GM21390 (cell line): ENCODE measurements at regions not wholly inside any gene's neighbourhood (a gene's known extent, or its start where the extent isn't known, plus 50 kb on each side); places are given as distances from the start of the nearest gene placed in this dataset.

Experiments
- ATAC-seq: cut with Tn5 transposase; IDR thresholded peaks from one replicate; pipeline ENCODE4 v1.9.1; 2021; ENCODE audit not compliant: unreplicated experiment

- ATAC-seq, result no peak
These were observed 898.5 kb upstream of the KCND2 start for GRCh38 chr7:119374436-119374835.

DNA sequence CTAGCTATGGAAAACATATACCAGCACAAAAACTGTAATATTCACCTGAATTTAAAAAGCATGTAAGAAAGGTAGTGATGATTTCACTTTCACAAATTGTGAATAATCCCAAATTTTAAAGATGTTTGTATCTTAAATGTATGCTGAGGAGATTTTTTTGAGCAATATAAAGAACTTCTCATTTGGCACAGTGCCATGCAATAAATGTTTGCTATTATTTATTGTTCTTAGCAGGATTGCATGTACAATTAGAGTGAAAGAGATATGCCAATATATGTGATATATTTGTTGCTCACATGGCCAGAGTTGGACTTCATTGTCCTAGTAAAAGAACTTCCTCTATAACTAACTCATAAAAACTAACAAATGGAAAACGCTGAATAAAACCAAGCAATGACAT is 895.1 kb upstream of the KCND2 start:
- ATAC-seq, result no peak

- ATAC-seq, result no peak
These were observed 890.2 kb upstream of the KCND2 start for GRCh38 chr7:119382726-119383125.

DNA sequence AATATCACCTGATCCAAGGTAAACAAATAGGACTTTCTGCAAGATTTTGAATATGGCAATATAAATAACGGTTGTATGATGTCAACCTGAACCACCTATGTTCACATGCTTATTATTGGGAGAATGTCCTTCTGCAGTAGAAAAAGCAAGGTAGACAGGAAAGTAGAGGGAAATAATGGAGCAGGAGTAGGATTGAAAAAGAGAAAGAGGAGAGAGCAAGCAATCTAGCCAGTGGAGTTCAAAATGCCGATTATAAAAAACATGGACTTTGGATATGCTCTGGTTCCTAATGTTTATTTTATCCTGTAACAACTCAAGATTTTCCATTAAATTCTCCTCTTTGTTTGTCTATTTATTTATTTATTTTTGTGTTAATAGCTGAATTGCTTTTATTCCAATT is 878.0 kb upstream of the KCND2 start:
- no peak for ATAC-seq

DNA sequence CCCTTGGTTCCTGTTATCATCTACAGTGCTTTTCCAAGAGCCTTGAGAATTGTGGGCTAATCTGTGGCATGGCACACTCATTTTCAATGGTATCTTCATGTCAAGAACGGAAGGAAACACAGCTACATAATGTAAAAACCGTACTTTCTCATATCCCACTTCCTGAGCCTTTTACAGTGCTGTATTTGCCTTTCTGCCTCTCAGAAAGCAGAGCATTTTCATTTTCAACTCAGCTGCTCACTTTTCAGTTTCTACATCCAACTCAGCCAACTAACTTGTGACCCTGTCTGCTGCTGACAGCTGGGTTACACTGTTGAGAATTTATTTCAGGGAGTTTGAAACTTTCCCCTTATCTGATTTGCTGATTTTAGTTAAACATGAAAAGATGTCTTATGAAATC is 875.8 kb upstream of the KCND2 start:
- peak; percentile 95 for ATAC-seq

DNA sequence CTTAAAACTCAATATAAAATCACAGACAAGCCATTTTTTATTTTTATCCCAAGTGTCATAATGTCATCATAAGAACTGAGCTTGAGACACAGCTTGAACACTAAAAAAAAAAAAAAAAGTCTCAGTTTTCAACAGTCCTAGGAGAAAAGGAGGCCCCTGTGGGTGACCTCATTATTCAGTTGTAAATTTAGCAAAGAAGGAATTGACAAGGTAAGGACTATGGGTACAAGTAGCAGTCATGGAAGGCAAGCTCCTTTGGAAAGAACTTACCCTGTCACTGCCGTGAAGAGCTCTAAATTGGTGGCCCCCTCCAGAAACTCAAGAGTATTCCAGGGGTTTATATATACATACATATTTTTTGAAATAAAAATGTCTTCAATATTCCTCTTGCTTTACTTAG is 864.4 kb upstream of the KCND2 start:
- ATAC-seq, result no peak

- no peak for ATAC-seq
These were observed 859.6 kb upstream of the KCND2 start for GRCh38 chr7:119413314-119413805.

DNA sequence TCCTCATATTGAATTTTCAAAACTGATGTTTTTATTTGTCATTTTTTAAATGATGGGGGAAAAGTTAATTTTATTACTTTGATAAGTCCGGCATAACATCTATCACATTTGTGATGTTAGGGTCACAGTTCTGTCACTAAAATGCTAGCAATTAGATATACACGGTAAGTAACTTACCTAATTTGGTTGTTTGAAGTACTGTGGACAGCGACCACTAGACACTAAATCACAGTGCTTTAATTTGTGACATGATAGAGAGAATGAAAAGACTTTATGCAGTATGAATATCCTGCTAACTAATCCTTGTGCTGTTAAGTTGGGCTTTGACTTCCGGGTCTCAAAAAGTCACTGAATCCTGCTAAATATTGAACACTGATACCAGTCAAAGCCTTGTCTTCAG is 857.3 kb upstream of the KCND2 start:
- no peak for ATAC-seq

DNA sequence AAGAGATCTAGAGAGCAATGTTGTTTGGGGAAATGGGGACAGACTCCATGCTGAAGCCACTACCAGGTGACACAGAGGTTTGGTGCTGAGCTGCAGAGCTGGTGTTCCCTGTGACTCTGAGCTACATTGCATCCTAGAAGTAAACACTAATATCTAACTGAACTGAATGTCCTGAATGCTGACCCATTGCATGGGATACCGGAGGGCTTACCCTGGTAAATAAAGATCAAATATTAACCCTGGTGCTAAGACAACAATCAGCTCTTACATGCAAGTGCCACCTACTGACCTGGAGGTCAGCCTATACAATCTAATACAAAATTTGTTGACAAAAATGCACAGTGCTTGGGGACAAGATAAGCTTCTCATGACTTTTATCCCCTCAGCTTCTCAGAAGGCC is 851.3 kb upstream of the KCND2 start:
- no peak for ATAC-seq

- ATAC-seq, result no peak
These were observed 836.1 kb upstream of the KCND2 start for GRCh38 chr7:119436882-119437281.

GRCh38 chr7:119438315-119438714 is 834.7 kb upstream of the KCND2 start:
- ATAC-seq, result no peak

- ATAC-seq, result no peak
These were observed 833.8 kb upstream of the KCND2 start for GRCh38 chr7:119439192-119439591.

DNA sequence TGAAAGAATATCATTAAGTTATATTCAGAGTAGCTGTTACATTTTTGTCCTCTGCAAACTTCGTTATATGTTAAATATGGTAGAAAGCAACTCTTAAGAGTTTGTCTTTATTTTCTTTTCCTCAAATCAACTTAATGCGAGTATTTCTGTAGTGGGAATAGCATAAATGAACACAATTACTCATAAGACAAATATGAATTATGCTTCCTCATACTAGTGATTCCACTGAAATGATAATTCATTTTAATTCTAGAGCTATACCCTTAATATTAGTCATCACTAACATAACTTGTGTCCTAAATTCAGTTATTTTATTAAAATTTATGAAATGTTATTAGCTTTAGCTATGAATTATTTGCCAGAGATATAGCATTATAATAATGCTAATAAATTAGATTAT is 820.6 kb upstream of the KCND2 start:
- no peak for ATAC-seq

DNA sequence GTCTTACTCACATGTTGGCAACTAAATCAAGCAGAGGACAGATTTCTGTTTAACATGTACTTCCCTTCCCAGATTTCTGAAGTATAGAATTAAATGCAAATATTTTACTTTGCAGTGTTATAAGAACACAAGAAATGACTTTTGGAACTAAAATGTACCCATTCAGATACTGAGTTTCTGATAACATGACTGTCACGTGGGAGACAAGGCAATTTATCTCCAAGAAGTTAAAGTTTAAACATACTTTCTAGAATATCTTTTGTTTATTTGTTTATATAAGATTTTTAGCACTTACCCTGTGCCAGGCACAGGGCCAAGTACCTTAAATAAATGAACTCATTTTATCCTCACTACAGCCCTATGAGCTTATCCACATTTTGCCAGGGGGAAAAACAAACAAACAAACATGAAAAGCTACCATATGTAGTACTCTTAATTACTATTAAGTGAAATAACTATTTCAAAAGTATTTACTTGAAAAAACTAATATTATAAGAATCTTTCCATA is 807.1 kb upstream of the KCND2 start:
- ATAC-seq, result no peak

- no peak for ATAC-seq
These were observed 800.5 kb upstream of the KCND2 start for GRCh38 chr7:119472408-119473038.

DNA sequence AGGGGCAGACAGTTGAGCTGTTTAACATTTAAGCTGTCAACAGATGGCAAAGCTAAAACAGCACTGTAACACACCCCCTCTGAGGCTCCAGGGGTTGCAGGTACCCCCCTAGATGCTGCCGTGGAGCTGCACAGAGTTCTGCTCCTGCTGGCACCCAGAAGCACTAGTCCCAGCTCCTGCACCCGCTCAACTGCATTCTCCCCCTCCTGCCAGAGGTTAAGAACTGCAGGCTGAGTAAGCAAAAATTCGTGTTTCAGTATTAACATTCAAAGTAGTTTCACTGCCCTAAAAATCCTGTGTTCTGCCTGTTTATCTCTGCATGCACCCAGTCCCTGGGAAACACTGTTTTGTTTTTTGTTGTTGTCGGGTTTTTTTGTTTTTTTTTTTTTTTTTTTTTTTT is 790.8 kb upstream of the KCND2 start:
- peak; percentile 91 for ATAC-seq

DNA sequence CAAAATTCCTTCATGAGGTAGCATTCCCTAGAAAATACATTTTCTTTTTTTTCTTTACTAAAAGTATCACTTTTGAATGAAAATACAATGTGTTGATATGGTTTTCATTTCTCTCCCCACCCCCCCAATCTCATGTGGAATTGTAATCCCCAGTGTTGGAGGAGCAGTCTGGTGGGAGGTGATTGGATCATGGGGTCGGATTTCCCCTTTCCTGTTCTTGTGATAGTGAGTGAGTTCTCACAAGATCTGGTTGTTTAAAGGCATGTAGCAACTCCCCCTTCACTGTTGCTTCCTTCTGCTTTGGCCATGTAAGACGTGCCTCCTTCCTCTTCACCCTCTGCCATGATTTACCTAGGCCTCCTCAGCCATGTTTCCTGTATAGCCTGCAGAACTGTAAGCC is 790.3 kb upstream of the KCND2 start:
- ATAC-seq, result no peak

- no peak for ATAC-seq
These were observed 789.6 kb upstream of the KCND2 start for GRCh38 chr7:119483364-119483763.

GRCh38 chr7:119514326-119514725 is 758.6 kb upstream of the KCND2 start:
- ATAC-seq, result no peak

DNA sequence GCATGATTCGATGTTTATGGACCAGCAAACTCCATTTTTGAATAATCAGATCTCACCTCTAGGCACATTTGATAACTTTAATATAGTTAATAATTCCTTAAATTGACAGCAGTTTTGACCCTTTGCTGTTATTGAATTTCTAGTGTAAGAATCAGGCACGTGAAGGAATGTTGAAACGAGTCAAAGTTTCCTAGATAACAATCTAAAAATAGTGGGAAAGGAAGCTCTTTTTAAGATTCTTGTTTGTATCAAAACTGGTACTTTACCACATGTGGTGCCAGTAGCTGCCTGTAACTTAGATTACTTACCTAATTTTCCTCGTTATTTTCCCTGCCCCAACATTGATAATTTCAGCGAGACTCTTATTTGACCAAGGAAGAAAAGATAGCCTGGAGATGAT is 757.8 kb upstream of the KCND2 start:
- ATAC-seq, result no peak

- ATAC-seq, result no peak
These were observed 757.0 kb upstream of the KCND2 start for GRCh38 chr7:119515962-119516361.

DNA sequence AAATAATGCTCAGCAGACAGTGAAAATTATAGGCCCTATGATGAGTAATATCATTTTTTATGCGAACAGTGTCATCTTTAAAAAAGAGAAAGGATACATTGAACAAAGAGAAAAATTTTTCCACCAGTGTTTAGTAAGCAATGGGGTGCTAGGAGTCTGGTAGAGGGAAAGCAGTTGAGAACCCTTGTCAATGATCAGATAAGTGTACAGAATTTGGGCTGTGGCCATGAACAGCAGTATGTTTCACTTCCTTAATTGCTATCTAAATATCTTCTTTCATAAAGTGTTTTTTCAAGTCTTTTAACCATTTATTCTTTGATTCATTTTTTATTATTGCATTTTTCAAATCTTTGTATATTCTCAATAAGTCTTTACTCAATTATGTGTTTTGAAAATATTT is 750.7 kb upstream of the KCND2 start:
- no peak for ATAC-seq

- no peak for ATAC-seq
These were observed 750.3 kb upstream of the KCND2 start for GRCh38 chr7:119522698-119523097.
